ENCODE measurements at regions not wholly inside any gene's neighbourhood (a gene's known extent, or its start where the extent isn't known, plus 50 kb on each side); places are given as distances from the start of the nearest gene placed in this dataset.

- Histone ChIP-seq H3K27ac (replicated peaks) (no peak overlapping the region), H3K27me3 (ENCODE audit: insufficient read depth, poor library complexity, severe bottlenecking) (no peaks in the 10 kb centered on the region), H3K4me3 (replicated peaks; ENCODE audit: insufficient read depth, low read length) (no peak overlapping the region)
- no peak for DNase-seq (ENCODE audit: low read depth in 1 of 2, low spot score in 1 of 2)
- TF ChIP-seq REST (IDR thresholded peaks at IDR 0.05; ENCODE audit: insufficient replicate concordance, low read depth) (no peak), SPI1 (IDR thresholded peaks at IDR 0.05; ENCODE audit: borderline replicate concordance, low read depth) (no peak), POLR2AphosphoS5 (IDR thresholded peaks at IDR 0.05; ENCODE audit: low read depth) (no peak), GABPA (IDR thresholded peaks at IDR 0.05; ENCODE audit: low read depth) (no peak), CTCF (IDR thresholded peaks at IDR 0.05; ENCODE audit: insufficient read depth, low read length) (no peak)
Measured at GRCh38 chr5:145708169-145708568, 127.0 kb downstream of the PRELID2 start.

- no peak for TF ChIP-seq POLR2AphosphoS5 (IDR thresholded peaks at IDR 0.05; ENCODE audit: low read depth)
- no peak for TF ChIP-seq GABPA (IDR thresholded peaks at IDR 0.05; ENCODE audit: low read depth)
- TF ChIP-seq CTCF (IDR thresholded peaks at IDR 0.05; ENCODE audit: insufficient read depth, low read length) = no peak
- TF ChIP-seq REST (IDR thresholded peaks at IDR 0.05; ENCODE audit: insufficient replicate concordance, low read depth) = no peak
- TF ChIP-seq SPI1 (IDR thresholded peaks at IDR 0.05; ENCODE audit: borderline replicate concordance, low read depth) = no peak
- no peaks in the 10 kb centered on the region for H3K27me3 ChIP-seq (ENCODE audit: insufficient read depth, poor library complexity, severe bottlenecking)
- no peak overlapping the region for H3K4me3 ChIP-seq (replicated peaks; ENCODE audit: insufficient read depth, low read length)
- no peak overlapping the region for H3K27ac ChIP-seq (replicated peaks)
- DNase-seq (ENCODE audit: low read depth in 1 of 2, low spot score in 1 of 2) = no peak
Measured at GRCh38 chr5:145704724-145705123, 130.4 kb downstream of the PRELID2 start.

GRCh38 chr5:145703856-145704255 lies 131.3 kb downstream of the PRELID2 start:
- Histone ChIP-seq H3K27me3 (ENCODE audit: insufficient read depth, poor library complexity, severe bottlenecking) (no peaks in the 10 kb centered on the region), H3K27ac (replicated peaks) (no peak overlapping the region), H3K4me3 (replicated peaks; ENCODE audit: insufficient read depth, low read length) (no peak overlapping the region)
- TF ChIP-seq SPI1 (IDR thresholded peaks at IDR 0.05; ENCODE audit: borderline replicate concordance, low read depth) = no peak
- no peak for TF ChIP-seq CTCF (IDR thresholded peaks at IDR 0.05; ENCODE audit: insufficient read depth, low read length)
- no peak for TF ChIP-seq REST (IDR thresholded peaks at IDR 0.05; ENCODE audit: insufficient replicate concordance, low read depth)
- DNase-seq (ENCODE audit: low read depth in 1 of 2, low spot score in 1 of 2) = no peak
